SK-N-MC (cell line): ENCODE measurements at regions not wholly inside any gene's neighbourhood (a gene's known extent, or its start where the extent isn't known, plus 50 kb on each side); places are given as distances from the start of the nearest gene placed in this dataset.
"Not testable (repeated sequence)": the region's sequence is repeated elsewhere in the genome, so short reads cannot be mapped to it uniquely, and the experiment has no call there.

ENCODE experiments used
- DNase-seq: peaks from one replicate; pipeline ENCODE4 v3.0.0-alpha.2; 2011; ENCODE audit warnings: low read depth, low spot score
- H3K27ac ChIP-seq: fragments of 200-600 bp; sonication (generic); 2 replicates; pipeline ENCODE4 v1.5.1; 2016; ENCODE audit warnings: mixed run types
- H3K36me3 ChIP-seq: fragments of 200-600 bp; sonication (generic); 2 replicates; pipeline ENCODE4 v1.6.1; 2017; ENCODE audit warnings: antibody characterized with exemption, low read length, mixed read lengths; ENCODE audit not compliant: insufficient read depth
- H3K4me3 ChIP-seq: fragments of 200-600 bp; sonication (generic); 2 replicates; pipeline ENCODE4 v1.5.1; 2016
- H3K9ac ChIP-seq: fragments of 200-600 bp; sonication (generic); 2 replicates; pipeline ENCODE4 v1.8.0; 2017; ENCODE audit warnings: mixed run types, mixed read lengths; ENCODE audit not compliant: insufficient read length
- H3K9me3 ChIP-seq: fragments of 200-600 bp; sonication (generic); 2 replicates; pipeline ENCODE4 v1.6.1; 2017; ENCODE audit warnings: low read depth, mild to moderate bottlenecking, antibody characterized with exemption, low read length, moderate library complexity, mixed read lengths
- EZH2 ChIP-seq: fragments of 200-600 bp; sonication (generic); IDR thresholded peaks from one replicate; pipeline ENCODE4 v1.6.1; 2017; ENCODE audit warnings: antibody characterized with exemption
- FOXP2 ChIP-seq: optimal IDR thresholded peaks from 2 replicates; pipeline ENCODE3; 2011; ENCODE audit warnings: mild to moderate bottlenecking, moderate library complexity; ENCODE audit not compliant: insufficient read depth; ENCODE audit errors: extremely low read length, control extremely low read depth
- POLR2AphosphoS5 ChIP-seq: IDR thresholded peaks from 2 replicates; pipeline ENCODE4 v1.6.1; 2012; ENCODE audit warnings: mild to moderate bottlenecking, low read depth, low read length, borderline replicate concordance

- no peak for TF ChIP-seq EZH2
- TF ChIP-seq FOXP2: no peak
- no peak for TF ChIP-seq POLR2AphosphoS5
- Histone ChIP-seq H3K36me3 (no peaks in the 10 kb centered on the region), H3K9me3 (no peaks in the 10 kb centered on the region), H3K27ac (no peak overlapping the region), H3K9ac (no peak overlapping the region), H3K4me3 (no peak overlapping the region)
- no peak for DNase-seq
Observed at GRCh38 chr12:115370650-115371049, 686.7 kb upstream of the TBX3 start.

GRCh38 chr12:115370207-115370606, 686.2 kb upstream of the TBX3 start:
- H3K9me3 ChIP-seq: no peaks in the 10 kb centered on the region
- no peaks in the 10 kb centered on the region for H3K36me3 ChIP-seq
- no peak overlapping the region for H3K27ac ChIP-seq
- H3K4me3 ChIP-seq: no peak overlapping the region
- TF ChIP-seq EZH2 (no peak), POLR2AphosphoS5 (no peak), FOXP2 (no peak)
- no peak overlapping the region for H3K9ac ChIP-seq
- DNase-seq: no peak

DNA sequence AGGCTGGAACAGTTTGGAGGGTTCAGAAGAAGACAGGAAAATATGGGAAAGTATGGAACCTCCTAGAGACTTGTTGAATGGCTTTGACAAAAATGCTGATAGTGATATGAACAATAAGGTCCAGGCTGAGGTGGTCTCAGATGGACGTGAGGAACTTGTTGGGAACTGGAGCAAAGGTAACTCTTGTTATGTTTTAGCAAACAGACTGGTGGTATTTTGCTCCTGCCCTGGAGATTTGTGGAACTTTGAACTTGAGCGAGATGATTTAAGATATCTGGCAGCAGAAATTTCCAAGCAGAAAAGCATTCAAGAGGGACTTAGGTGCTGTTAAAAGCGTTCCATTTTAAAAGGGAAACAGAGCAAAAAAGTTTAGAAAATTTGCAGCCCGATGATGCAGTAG, 682.3 kb upstream of the TBX3 start:
- not testable (repeated sequence) for H3K4me3 ChIP-seq, H3K9ac ChIP-seq, H3K9me3 ChIP-seq, H3K36me3 ChIP-seq, DNase-seq, H3K27ac ChIP-seq

DNA sequence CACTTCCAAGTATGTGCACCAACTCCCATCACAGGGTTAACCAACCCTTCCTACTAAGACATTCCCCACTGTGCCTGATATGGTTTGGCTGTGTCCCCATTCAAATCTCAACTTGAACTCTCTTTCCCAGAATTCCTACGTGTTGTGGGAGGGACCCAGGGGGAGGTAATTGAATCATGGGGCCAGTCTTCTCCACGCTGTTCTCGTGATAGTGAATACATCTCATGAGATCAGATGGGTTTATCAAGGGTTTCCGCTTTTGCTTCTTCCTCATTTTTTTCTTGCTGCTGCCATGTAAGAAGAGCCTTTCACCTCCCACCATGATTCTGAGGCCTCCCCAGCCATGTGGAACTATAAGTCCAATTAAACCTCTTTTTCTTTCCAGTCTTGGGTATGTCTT, 681.8 kb upstream of the TBX3 start:
- H3K9ac ChIP-seq, H3K4me3 ChIP-seq, H3K27ac ChIP-seq, DNase-seq, H3K36me3 ChIP-seq, H3K9me3 ChIP-seq: not testable (repeated sequence)

DNA sequence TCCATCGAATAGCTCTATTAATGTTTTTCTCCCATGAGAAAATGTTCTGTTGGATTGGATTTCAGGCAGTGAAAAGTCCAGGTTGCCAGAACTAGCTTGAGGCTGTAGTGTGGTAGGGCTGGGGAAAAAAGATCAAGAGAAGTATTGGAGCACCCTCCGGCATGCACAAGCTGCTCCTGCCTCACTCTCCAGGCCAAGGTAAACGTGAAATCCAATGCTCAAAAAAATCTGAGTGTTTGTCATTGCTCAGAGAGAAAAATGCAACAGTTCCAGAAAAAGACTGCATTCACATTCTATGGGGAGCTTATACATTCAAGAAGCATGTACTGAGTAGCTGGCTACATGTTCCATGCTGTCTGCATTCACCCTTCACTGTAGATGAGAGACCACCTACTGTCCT, 680.9 kb upstream of the TBX3 start:
- no peak for DNase-seq
- TF ChIP-seq FOXP2 (no peak), POLR2AphosphoS5 (no peak), EZH2 (no peak)
- no peak overlapping the region for H3K9ac ChIP-seq
- H3K36me3 ChIP-seq: no peaks in the 10 kb centered on the region
- no peak overlapping the region for H3K27ac ChIP-seq
- no peak overlapping the region for H3K4me3 ChIP-seq
- no peaks in the 10 kb centered on the region for H3K9me3 ChIP-seq

- H3K4me3 ChIP-seq: no peak overlapping the region
- H3K36me3 ChIP-seq: no peaks in the 10 kb centered on the region
- no peak overlapping the region for H3K27ac ChIP-seq
- no peak overlapping the region for H3K9ac ChIP-seq
- TF ChIP-seq FOXP2 (no peak), POLR2AphosphoS5 (no peak), EZH2 (no peak)
- no peaks in the 10 kb centered on the region for H3K9me3 ChIP-seq
- no peak for DNase-seq
Observed at GRCh38 chr12:115362339-115362976, 678.5 kb upstream of the TBX3 start.

GRCh38 chr12:115357681-115358080, 673.7 kb upstream of the TBX3 start:
- TF ChIP-seq FOXP2 (no peak), POLR2AphosphoS5 (no peak), EZH2 (no peak)
- Histone ChIP-seq H3K4me3 (no peak overlapping the region), H3K9ac (no peak overlapping the region), H3K27ac (no peak overlapping the region), H3K36me3 (no peaks in the 10 kb centered on the region), H3K9me3 (no peaks in the 10 kb centered on the region)
- no peak for DNase-seq

- Histone ChIP-seq H3K36me3 (no peaks in the 10 kb centered on the region), H3K9me3 (no peaks in the 10 kb centered on the region), H3K4me3 (no peak overlapping the region), H3K27ac (no peak overlapping the region), H3K9ac (no peak overlapping the region)
- TF ChIP-seq FOXP2: no peak
- DNase-seq: no peak
Observed at GRCh38 chr12:115355301-115355700, 671.3 kb upstream of the TBX3 start.

DNA sequence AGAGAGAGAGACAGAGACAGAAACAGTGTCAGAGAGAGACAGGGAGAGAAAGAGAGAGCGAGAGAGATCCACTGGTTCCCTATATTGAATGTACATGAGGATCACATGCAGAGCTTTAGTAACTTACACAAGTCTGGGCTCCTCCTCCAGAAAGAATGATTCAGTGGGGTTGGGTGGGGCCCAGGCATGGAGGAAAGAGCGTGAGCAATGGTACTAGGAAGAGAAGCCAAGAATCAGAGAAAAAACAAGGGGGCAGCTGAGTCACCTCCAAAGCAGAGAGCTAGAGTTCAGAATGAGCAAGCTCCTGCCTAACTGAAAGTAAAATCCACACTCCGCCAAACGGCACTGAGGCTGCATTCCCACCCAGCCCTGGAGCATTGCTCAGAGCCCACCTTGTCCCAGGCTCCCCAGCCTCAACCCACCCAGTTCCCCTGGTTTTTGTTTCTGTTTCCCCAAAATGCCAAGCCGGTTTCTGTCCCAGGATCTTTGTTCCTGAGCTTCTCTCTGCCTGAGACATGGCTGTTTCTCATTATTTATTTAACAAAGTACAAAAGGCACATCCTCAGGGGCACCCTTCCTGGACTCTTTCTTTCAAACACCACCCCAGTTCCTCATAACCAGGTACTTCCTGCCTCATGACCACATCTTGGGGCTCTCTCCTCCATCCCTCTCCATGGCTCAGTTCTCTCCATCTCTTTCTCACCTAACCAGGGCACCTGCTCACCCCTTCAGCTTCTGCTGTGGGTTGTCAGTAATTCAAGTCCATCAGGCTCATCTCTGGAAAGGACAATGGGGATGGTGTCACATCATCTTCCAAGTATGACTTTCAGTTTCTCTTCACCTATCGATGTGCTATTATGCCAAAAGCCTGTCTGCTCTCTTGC, 670.3 kb upstream of the TBX3 start:
- DNase-seq: no peak
- TF ChIP-seq EZH2 (no peak), POLR2AphosphoS5 (no peak), FOXP2 (no peak)
- H3K9ac ChIP-seq: no peak overlapping the region
- H3K27ac ChIP-seq: no peak overlapping the region
- H3K4me3 ChIP-seq: no peak overlapping the region
- H3K36me3 ChIP-seq: no peaks in the 10 kb centered on the region
- no peaks in the 10 kb centered on the region for H3K9me3 ChIP-seq
